OCI-LY7 (cell line): ENCODE measurements at regions not wholly inside any gene's neighbourhood (a gene's known extent, or its start where the extent isn't known, plus 50 kb on each side); places are given as distances from the start of the nearest gene placed in this dataset.

Source experiments
- BruUV-seq: library from RNA; stranded (reverse); fragments of 400-500 nt; replicated peaks from 2 replicates; lab custom pipeline; 2021; lab: Mats Ljungman, UMichigan
- CTCF ChIA-PET: fragments of 300-600 bp; sonication (Branson Sonifier 250); formaldehyde crosslinking; loops from one replicate; lab custom pipeline; 2022; ENCODE audit warnings: antibody characterized with exemption; ENCODE audit not compliant: unreplicated experiment; lab: Charles Lee
- POLR2A ChIA-PET: fragments of 300-600 bp; sonication (Branson Sonifier 250); formaldehyde crosslinking; loops from one replicate; lab custom pipeline; 2022; ENCODE audit warnings: antibody characterized with exemption; lab: Charles Lee
- DNase-seq: peaks from one replicate; pipeline ENCODE4 v3.0.0-alpha.2; 2015; ENCODE audit warnings: low spot score
- H2AFZ ChIP-seq: fragments of 200-600 bp; sonication (generic), shearing (Covaris generic); 2 replicates; pipeline ENCODE4 v1.6.1; 2014; ENCODE audit warnings: mild to moderate bottlenecking, antibody characterized with exemption, low read length, moderate library complexity
- H3K27ac ChIP-seq: fragments of 200-600 bp; sonication (generic); 2 replicates; pipeline ENCODE4 v1.5.1; 2014; ENCODE audit warnings: mixed run types, low read depth, mild to moderate bottlenecking, moderate library complexity, low read length, inconsistent platforms; ENCODE audit not compliant: poor library complexity, severe bottlenecking
- H3K36me3 ChIP-seq: fragments of 200-600 bp; sonication (generic); 2 replicates; pipeline ENCODE4 v1.6.1; 2014; ENCODE audit warnings: mild to moderate bottlenecking, antibody characterized with exemption, low read length, moderate library complexity, mixed read lengths; ENCODE audit not compliant: insufficient read depth
- H3K4me1 ChIP-seq: fragments of 200-600 bp; sonication (generic); 2 replicates; pipeline ENCODE4 v1.5.1; 2014; ENCODE audit warnings: mild to moderate bottlenecking, low read length; ENCODE audit not compliant: insufficient read depth, poor library complexity, severe bottlenecking
- H3K4me2 ChIP-seq: fragments of 200-600 bp; sonication (generic); 2 replicates; pipeline ENCODE4 v1.6.1; 2014; ENCODE audit warnings: mild to moderate bottlenecking, low read length
- H3K4me3 ChIP-seq: fragments of 200-600 bp; sonication (generic); 2 replicates; pipeline ENCODE4 v1.5.1; 2014; ENCODE audit warnings: mild to moderate bottlenecking, low read depth, low read length; ENCODE audit not compliant: poor library complexity, severe bottlenecking
- H3K79me2 ChIP-seq: fragments of 200-600 bp; sonication (generic); 2 replicates; pipeline ENCODE4 v1.6.1; 2016; ENCODE audit warnings: low read depth, mild to moderate bottlenecking, low read length, moderate library complexity, mixed read lengths; ENCODE audit not compliant: insufficient read depth
- H3K9me2 ChIP-seq: fragments of 200-600 bp; sonication (generic); 2 replicates; pipeline ENCODE4 v1.6.1; 2016; ENCODE audit warnings: mild to moderate bottlenecking, low read length, mixed read lengths; ENCODE audit not compliant: insufficient read depth
- H3K9me3 ChIP-seq: fragments of 200-600 bp; sonication (generic); 2 replicates; pipeline ENCODE4 v1.6.1; 2014; ENCODE audit warnings: mild to moderate bottlenecking, mixed run types, low read length, mixed read lengths
- H4K20me1 ChIP-seq: fragments of 200-600 bp; sonication (generic); 2 replicates; pipeline ENCODE4 v1.6.1; 2014; ENCODE audit warnings: mild to moderate bottlenecking, antibody characterized with exemption, low read length, moderate library complexity, mixed read lengths; ENCODE audit not compliant: insufficient read depth
- EZH2phosphoT487 ChIP-seq: fragments of 200-600 bp; sonication (generic); IDR thresholded peaks from 2 replicates; pipeline ENCODE4 v1.6.1; 2018; ENCODE audit warnings: low read depth, borderline replicate concordance, mild to moderate bottlenecking, mixed run types, antibody characterized with exemption, low read length, moderate library complexity, mixed read lengths
- intact Hi-C: fragments of 100-400 bp; cut with micrococcal nuclease; formaldehyde crosslinking; loops from one replicate; pipeline ENCODE4 v1.10.0; 2022; ENCODE audit not compliant: unreplicated experiment
- TF ChIP-seq, protein P1 (sequence below): fragments of 200-600 bp; sonication (generic); conservative IDR thresholded peaks from 2 replicates; pipeline ENCODE4 v1.5.1; 2014; ENCODE audit warnings: mild to moderate bottlenecking, antibody characterized with exemption, low read length, moderate library complexity, mixed read lengths

DNA sequence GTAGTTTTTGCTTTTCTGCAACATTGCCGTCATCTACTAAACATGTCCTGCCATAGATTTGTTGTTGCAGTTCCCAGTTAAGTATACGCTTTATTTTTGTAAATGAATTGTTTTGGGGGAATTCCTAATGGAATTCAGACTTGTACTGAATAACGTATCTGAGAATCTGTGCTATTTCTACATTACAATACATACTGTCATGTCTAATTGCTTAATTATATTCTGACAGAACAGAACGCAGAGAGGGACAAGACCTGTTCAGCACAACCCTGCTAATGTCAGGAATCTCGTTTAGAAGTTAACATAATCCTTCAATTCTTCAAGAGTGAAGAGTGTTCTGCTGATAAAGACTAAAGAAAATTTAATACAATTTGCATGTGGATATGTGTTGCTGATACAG, 861.1 kb upstream of the KLHL1 start:
- no peaks in the 10 kb centered on the region for H3K79me2 ChIP-seq
- no peak overlapping the region for H3K4me3 ChIP-seq
- CTCF ChIA-PET = no interaction called here
- no peak overlapping the region for H3K4me2 ChIP-seq
- H3K9me3 ChIP-seq = no peaks in the 10 kb centered on the region
- no peaks in the 10 kb centered on the region for H3K4me1 ChIP-seq
- POLR2A ChIA-PET = interaction anchor here (0.7 kb wide), 1 partner anchor 346 kb away, joined by 3 read pairs; no protein-coding TSS in a partner anchor
- H3K27ac ChIP-seq = no peak overlapping the region
- no peak overlapping the region for H2AFZ ChIP-seq
- no TSS peak for BruUV-seq
- TF ChIP-seq, protein P1, sequence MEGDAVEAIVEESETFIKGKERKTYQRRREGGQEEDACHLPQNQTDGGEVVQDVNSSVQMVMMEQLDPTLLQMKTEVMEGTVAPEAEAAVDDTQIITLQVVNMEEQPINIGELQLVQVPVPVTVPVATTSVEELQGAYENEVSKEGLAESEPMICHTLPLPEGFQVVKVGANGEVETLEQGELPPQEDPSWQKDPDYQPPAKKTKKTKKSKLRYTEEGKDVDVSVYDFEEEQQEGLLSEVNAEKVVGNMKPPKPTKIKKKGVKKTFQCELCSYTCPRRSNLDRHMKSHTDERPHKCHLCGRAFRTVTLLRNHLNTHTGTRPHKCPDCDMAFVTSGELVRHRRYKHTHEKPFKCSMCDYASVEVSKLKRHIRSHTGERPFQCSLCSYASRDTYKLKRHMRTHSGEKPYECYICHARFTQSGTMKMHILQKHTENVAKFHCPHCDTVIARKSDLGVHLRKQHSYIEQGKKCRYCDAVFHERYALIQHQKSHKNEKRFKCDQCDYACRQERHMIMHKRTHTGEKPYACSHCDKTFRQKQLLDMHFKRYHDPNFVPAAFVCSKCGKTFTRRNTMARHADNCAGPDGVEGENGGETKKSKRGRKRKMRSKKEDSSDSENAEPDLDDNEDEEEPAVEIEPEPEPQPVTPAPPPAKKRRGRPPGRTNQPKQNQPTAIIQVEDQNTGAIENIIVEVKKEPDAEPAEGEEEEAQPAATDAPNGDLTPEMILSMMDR = no peak
- no peak for TF ChIP-seq EZH2phosphoT487
- intact Hi-C loops = no loop called here
- H3K36me3 ChIP-seq = no peaks in the 10 kb centered on the region
- no peak for DNase-seq
- no peaks in the 10 kb centered on the region for H3K9me2 ChIP-seq
- no peaks in the 10 kb centered on the region for H4K20me1 ChIP-seq

DNA sequence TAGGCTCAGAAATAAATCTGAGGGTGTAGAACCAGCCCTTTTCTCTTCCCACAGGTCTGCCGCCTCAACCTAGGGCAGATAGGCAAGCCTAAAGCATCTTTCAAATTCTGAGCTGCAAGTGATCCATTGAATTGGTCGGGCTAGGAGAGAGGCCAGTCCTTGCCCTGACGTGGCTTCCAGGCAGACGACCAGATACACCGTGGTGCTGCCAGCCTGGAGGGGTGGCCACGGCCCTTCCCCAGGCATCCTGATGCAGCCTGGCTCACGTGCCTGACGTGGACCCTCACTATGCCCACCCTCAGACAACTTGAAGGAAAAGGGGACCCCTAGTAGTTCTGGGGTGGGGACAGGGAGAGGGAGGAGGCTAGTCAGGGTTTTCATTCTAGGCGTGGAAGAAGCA, 859.3 kb upstream of the KLHL1 start:
- no peak overlapping the region for H3K4me2 ChIP-seq

DNA sequence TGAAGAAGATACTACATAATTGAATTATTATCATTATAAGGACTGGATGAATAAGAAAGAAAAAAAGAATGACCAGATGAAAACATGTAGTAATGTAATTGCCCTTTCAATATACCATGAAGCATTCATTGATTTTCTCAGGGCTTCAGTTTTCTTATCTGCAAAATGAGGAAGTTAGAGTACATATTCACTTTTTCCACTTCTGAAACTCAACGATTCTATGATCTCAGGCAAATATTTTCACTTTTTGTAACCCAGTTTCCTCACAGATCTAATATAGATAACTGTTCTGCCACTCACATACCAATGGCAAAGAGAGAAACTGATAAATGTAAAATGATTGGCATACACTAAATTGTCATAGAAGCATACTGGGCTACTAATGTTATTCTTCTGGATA, 856.6 kb upstream of the KLHL1 start:
- Histone ChIP-seq H3K36me3 (no peaks in the 10 kb centered on the region), H3K4me3 (no peak overlapping the region), H3K9me3 (no peaks in the 10 kb centered on the region), H3K4me2 (no peak overlapping the region), H3K79me2 (no peaks in the 10 kb centered on the region), H4K20me1 (no peaks in the 10 kb centered on the region), H3K9me2 (no peaks in the 10 kb centered on the region), H3K4me1 (no peaks in the 10 kb centered on the region), H2AFZ (no peak overlapping the region), H3K27ac (no peak overlapping the region)
- no TSS peak for BruUV-seq
- DNase-seq = no peak
- intact Hi-C loops = no loop called here
- ChIA-PET POLR2A (no interaction called here), CTCF (no interaction called here)
- TF ChIP-seq, protein P1 = no peak
- no peak for TF ChIP-seq EZH2phosphoT487

More for the DNA sequence above, 859.3 kb upstream of the KLHL1 start:
- H2AFZ ChIP-seq = no peak overlapping the region
- no peaks in the 10 kb centered on the region for H3K79me2 ChIP-seq
- POLR2A ChIA-PET = no interaction called here
- BruUV-seq = no TSS peak
- DNase-seq = no peak
- CTCF ChIA-PET = no interaction called here
- intact Hi-C loops = no loop called here
- no peaks in the 10 kb centered on the region for H3K4me1 ChIP-seq
- H3K9me2 ChIP-seq = no peaks in the 10 kb centered on the region
- H4K20me1 ChIP-seq = no peaks in the 10 kb centered on the region
- H3K36me3 ChIP-seq = no peaks in the 10 kb centered on the region
- no peak overlapping the region for H3K4me3 ChIP-seq
- no peak overlapping the region for H3K27ac ChIP-seq
- TF ChIP-seq EZH2phosphoT487 = no peak
- TF ChIP-seq, protein P1 = no peak
- no peaks in the 10 kb centered on the region for H3K9me3 ChIP-seq
